OCI-LY7 (cell line): ENCODE measurements at regions not wholly inside any gene's neighbourhood (a gene's known extent, or its start where the extent isn't known, plus 50 kb on each side); places are given as distances from the start of the nearest gene placed in this dataset.

Experiments used
- CTCF ChIP-seq: fragments of 200-600 bp; sonication (generic); conservative IDR thresholded peaks from 2 replicates; pipeline ENCODE4 v1.5.1; 2014; ENCODE audit warnings: mild to moderate bottlenecking, antibody characterized with exemption, low read length, moderate library complexity, mixed read lengths
- EZH2phosphoT487 ChIP-seq: fragments of 200-600 bp; sonication (generic); IDR thresholded peaks from 2 replicates; pipeline ENCODE4 v1.6.1; 2018; ENCODE audit warnings: low read depth, borderline replicate concordance, mild to moderate bottlenecking, mixed run types, antibody characterized with exemption, low read length, moderate library complexity, mixed read lengths

GRCh38 chr11:122293296-122294023 is 177.4 kb upstream of the BLID start:
- peak; percentile 32 for TF ChIP-seq CTCF
- no peak for TF ChIP-seq EZH2phosphoT487
